ENCODE measurements at regions not wholly inside any gene's neighbourhood (a gene's known extent, or its start where the extent isn't known, plus 50 kb on each side); places are given as distances from the start of the nearest gene placed in this dataset.

- peak; percentile 68 for TF ChIP-seq CTCF (conservative IDR thresholded peaks at IDR 0.05; ENCODE audit: low read depth, low read length)
- DNase-seq (ENCODE audit: low read depth), result peak; percentile 22
- H3K4me3 ChIP-seq (ENCODE audit: low read depth, low read length), result no peak overlapping the region
These were observed 951.8 kb upstream of the IGFBP7 start for GRCh38 chr4:58061967-58062366.

- no peak for DNase-seq (ENCODE audit: low read depth)
- no peak for TF ChIP-seq CTCF (conservative IDR thresholded peaks at IDR 0.05; ENCODE audit: low read depth, low read length)
- no peak overlapping the region for H3K4me3 ChIP-seq (ENCODE audit: low read depth, low read length)
These were observed 940.3 kb upstream of the IGFBP7 start for GRCh38 chr4:58050439-58050838.

GRCh38 chr4:58048491-58048890 is 938.3 kb upstream of the IGFBP7 start:
- DNase-seq (ENCODE audit: low read depth), result no peak
- no peak for TF ChIP-seq CTCF (conservative IDR thresholded peaks at IDR 0.05; ENCODE audit: low read depth, low read length)
- H3K4me3 ChIP-seq (ENCODE audit: low read depth, low read length), result no peak overlapping the region

- TF ChIP-seq CTCF (conservative IDR thresholded peaks at IDR 0.05; ENCODE audit: low read depth, low read length), result no peak
These were observed 932.0 kb upstream of the IGFBP7 start for GRCh38 chr4:58042176-58042575.

GRCh38 chr4:57993944-57994343 is 883.8 kb upstream of the IGFBP7 start:
- no peak for TF ChIP-seq CTCF (conservative IDR thresholded peaks at IDR 0.05; ENCODE audit: low read depth, low read length)

More at GRCh38 chr4:58042176-58042575, 932.0 kb upstream of the IGFBP7 start:
- DNase-seq (ENCODE audit: low read depth), result no peak
- H3K4me3 ChIP-seq (ENCODE audit: low read depth, low read length), result no peak overlapping the region

GRCh38 chr4:57989430-57989829 is 879.2 kb upstream of the IGFBP7 start:
- H3K4me3 ChIP-seq (ENCODE audit: low read depth, low read length), result no peak overlapping the region
- TF ChIP-seq CTCF (conservative IDR thresholded peaks at IDR 0.05; ENCODE audit: low read depth, low read length), result no peak
- DNase-seq (ENCODE audit: low read depth), result no peak

More at GRCh38 chr4:57993944-57994343, 883.8 kb upstream of the IGFBP7 start:
- no peak for DNase-seq (ENCODE audit: low read depth)
- no peak overlapping the region for H3K4me3 ChIP-seq (ENCODE audit: low read depth, low read length)

- no peak overlapping the region for H3K4me3 ChIP-seq (ENCODE audit: low read depth, low read length)
- TF ChIP-seq CTCF (conservative IDR thresholded peaks at IDR 0.05; ENCODE audit: low read depth, low read length), result no peak
- DNase-seq (ENCODE audit: low read depth), result peak; percentile 45
These were observed 875.0 kb upstream of the IGFBP7 start for GRCh38 chr4:57985161-57985560.
